ENCODE measurements at regions not wholly inside any gene's neighbourhood (a gene's known extent, or its start where the extent isn't known, plus 50 kb on each side); places are given as distances from the start of the nearest gene placed in this dataset.
A peak's percentile ranks its signal among the peaks of the same experiment; 100 is the strongest.

DNA sequence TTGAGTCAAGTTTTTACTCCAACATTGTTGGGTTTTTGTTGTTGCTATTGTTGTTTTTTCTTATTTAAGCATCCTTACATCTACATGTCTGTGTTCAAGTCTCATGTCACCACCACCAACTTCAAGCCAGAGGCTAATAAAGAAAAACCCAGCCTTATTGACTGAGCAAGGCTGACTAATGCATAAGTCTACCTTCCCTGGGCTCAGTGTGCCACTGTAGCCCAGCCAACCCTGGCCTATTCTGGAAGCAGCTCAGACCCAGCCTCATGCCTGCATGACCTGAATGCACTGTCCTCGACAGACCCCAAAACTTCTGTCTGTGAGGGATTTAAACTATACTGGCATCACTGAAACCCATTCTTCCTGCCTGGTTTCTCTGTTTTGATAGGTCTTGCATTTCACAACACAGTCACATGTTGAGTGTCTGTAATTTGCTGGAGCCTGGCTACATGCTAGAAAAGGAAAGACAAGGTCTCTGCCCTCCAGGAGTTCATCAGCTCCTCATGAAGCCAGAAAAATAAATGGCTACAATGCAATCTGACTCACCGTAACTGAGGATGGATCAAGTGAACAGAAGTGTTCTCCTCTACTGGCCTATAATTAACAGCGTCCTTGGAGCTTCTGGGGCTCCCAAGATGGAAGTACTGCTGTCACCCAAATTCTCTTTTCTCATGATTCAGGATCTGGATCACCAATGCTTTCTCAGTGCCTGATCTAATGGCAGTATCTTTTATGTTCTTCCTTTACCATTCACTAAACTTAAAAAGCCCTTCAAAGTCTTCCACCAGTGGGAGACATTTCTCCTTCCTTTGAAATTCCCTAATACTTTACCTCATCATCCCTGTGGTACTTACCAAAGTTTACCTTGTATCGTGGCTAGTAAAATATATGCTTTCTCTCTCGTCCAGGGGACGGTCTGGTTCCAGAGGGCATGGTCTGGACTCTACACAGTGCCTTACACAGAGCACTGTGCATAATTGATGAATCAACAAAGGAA, 103.9 kb upstream of the IFNE start:
- H3K27ac ChIP-seq: no peak overlapping the region
- TF ChIP-seq CTCF (conservative IDR thresholded peaks at IDR 0.05): peak; percentile 24

GRCh38 chr9:21589344-21590056, 107.4 kb upstream of the IFNE start:
- no peak for TF ChIP-seq CTCF (conservative IDR thresholded peaks at IDR 0.05)
- no peak overlapping the region for H3K27ac ChIP-seq

- no peak for TF ChIP-seq CTCF (conservative IDR thresholded peaks at IDR 0.05)
- no peak overlapping the region for H3K27ac ChIP-seq
Observed at GRCh38 chr9:21590058-21590996, 108.2 kb upstream of the IFNE start.

DNA sequence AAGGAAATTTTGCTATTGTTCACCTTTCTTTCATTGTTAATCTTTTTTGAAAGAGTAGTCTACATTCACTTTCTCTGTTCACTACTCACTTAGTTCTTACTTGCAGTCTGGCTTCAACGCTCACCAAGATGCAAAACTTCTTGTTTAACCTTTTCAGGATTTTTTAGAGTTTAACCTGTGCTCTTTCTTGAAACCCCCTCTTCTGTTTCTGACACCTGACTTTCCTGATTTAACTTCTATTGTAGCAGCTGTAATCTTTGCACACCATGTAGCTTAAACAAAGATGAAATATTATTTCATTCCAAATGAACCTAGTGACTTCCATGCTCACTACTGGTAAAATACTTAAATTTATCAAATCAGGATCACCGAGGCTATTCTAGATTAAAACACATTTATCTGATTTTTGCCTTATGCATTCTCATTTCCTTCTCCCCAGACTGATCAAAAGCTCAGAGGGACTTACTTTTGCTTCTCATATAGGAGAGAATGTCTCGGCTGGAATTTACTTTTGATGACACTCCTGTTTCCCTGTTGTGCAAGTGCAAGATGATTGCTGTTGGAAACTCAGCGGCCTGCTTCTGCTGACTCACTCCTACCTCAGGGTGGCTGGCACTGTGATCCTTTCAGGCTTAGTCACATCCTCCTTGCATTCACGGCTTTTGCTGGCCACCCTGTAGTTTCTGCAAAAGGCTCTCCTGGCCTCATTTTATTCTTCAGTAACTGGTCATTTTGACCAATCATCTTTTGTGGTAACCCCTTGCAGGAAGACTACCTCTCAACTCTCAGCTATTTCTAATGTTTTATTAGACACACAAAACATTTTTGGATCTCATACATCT, 109.3 kb upstream of the IFNE start:
- TF ChIP-seq CTCF (conservative IDR thresholded peaks at IDR 0.05): no peak
- no peak overlapping the region for H3K27ac ChIP-seq

DNA sequence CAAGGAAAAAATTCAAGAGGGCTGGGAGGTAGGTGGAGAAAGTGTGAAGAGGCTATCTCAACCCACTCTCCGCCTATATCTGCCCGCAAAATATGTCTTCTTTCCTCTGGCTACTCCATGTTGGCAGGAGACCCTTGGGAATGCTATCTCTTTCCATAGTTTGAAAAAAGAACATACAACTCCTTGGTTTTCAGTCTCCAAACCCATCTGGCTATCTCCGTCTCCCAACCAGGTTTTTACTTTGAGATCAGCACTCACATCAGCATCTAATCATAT, 109.9 kb upstream of the IFNE start:
- no peak overlapping the region for H3K27ac ChIP-seq
- TF ChIP-seq CTCF (conservative IDR thresholded peaks at IDR 0.05): no peak

- no peak for TF ChIP-seq CTCF (conservative IDR thresholded peaks at IDR 0.05)
- no peak overlapping the region for H3K27ac ChIP-seq
Observed at GRCh38 chr9:21597284-21597683, 115.2 kb upstream of the IFNE start.

All from VCaP (cell line).